ENCODE measurements at regions not wholly inside any gene's neighbourhood (a gene's known extent, or its start where the extent isn't known, plus 50 kb on each side); places are given as distances from the start of the nearest gene placed in this dataset.

GRCh38 chr21:31564439-31564838 lies 95.1 kb upstream of the SOD1 start:
- TF ChIP-seq GATA2 (IDR thresholded peaks at IDR 0.05; ENCODE audit: low read depth, low read length) = no peak
- no peak for TF ChIP-seq GATA3 (IDR thresholded peaks at IDR 0.05; ENCODE audit: low read depth, low read length)

Data from SH-SY5Y (cell line).